Caco-2 (cell line): ENCODE measurements at regions not wholly inside any gene's neighbourhood (a gene's known extent, or its start where the extent isn't known, plus 50 kb on each side); places are given as distances from the start of the nearest gene placed in this dataset.

ENCODE experiments used
- BruUV-seq: library from RNA; stranded (reverse); fragments of 400-500 nt; replicated peaks from 2 replicates; lab custom pipeline; 2021; lab: Mats Ljungman, UMichigan
- CTCF ChIA-PET: fragments of 300-600 bp; sonication (Branson Sonifier 250); formaldehyde crosslinking; loops from one replicate; lab custom pipeline; 2022; ENCODE audit warnings: antibody characterized with exemption; lab: Charles Lee
- POLR2A ChIA-PET: fragments of 300-600 bp; sonication (Branson Sonifier 250); formaldehyde crosslinking; loops from one replicate; lab custom pipeline; 2022; ENCODE audit warnings: antibody characterized with exemption; lab: Charles Lee
- DNase-seq, 2 experiments: peaks; one replicate each; pipeline versions ENCODE4 v3.0.0 to v3.0.0-alpha.2; 2020 to 2022
- H3K27me3 ChIP-seq: replicated peaks from 2 replicates; pipeline ENCODE4 v1.6.0; 2011; ENCODE audit warnings: low read length; ENCODE audit not compliant: control insufficient read depth, insufficient read depth
- H3K36me3 ChIP-seq: 2 replicates; pipeline ENCODE4 v1.5.1; 2011; ENCODE audit warnings: low read length; ENCODE audit not compliant: control insufficient read depth, insufficient read depth
- H3K4me1 ChIP-seq: fragments of 250-450 bp; sonication (Bioruptor Pico); 2 replicates; pipeline ENCODE4 v1.5.1; 2020; ENCODE audit warnings: mild to moderate bottlenecking
- H3K4me3 ChIP-seq: 2 replicates; pipeline ENCODE4 v1.5.1; 2011; ENCODE audit warnings: low read depth, mild to moderate bottlenecking, control low read depth, low read length
- H3K9me3 ChIP-seq: fragments of 250-450 bp; sonication (Bioruptor Pico); 2 replicates; pipeline ENCODE4 v1.5.1; 2020; ENCODE audit warnings: mild to moderate bottlenecking, moderate library complexity
- H3K27ac Mint-ChIP-seq: one replicate; pipeline ENCODE4 v1.8.0; 2022; ENCODE audit warnings: mixed read lengths; ENCODE audit not compliant: unreplicated experiment
- H3K27me3 Mint-ChIP-seq: one replicate; pipeline ENCODE4 v1.8.0; 2022; ENCODE audit warnings: mixed read lengths; ENCODE audit not compliant: insufficient read depth, unreplicated experiment
- H3K36me3 Mint-ChIP-seq: one replicate; pipeline ENCODE4 v1.8.0; 2022; ENCODE audit warnings: mild to moderate bottlenecking, mixed read lengths; ENCODE audit not compliant: insufficient read depth, unreplicated experiment
- H3K4me1 Mint-ChIP-seq: one replicate; pipeline ENCODE4 v1.8.0; 2022; ENCODE audit warnings: low read depth, mixed read lengths; ENCODE audit not compliant: unreplicated experiment
- H3K4me3 Mint-ChIP-seq: one replicate; pipeline ENCODE4 v1.8.0; 2022; ENCODE audit warnings: mild to moderate bottlenecking, moderate library complexity, mixed read lengths; ENCODE audit not compliant: unreplicated experiment
- H3K9me3 Mint-ChIP-seq: one replicate; pipeline ENCODE4 v1.8.0; 2022; ENCODE audit warnings: mixed read lengths; ENCODE audit not compliant: unreplicated experiment
- CTCF ChIP-seq, 2 experiments: fragments of 200-600 bp in 1 of 2; IDR thresholded peaks; 1 replicate in 1 of 2; 2 replicates in 1 of 2; pipeline versions ENCODE4 v1.5.1 to v1.8.0; 2011 to 2022; ENCODE audit warnings: antibody characterized with exemption in 1 of 2, control low read depth in 1 of 2, inconsistent platforms in 1 of 2, low read depth in 1 of 2, low read length in 1 of 2, mild to moderate bottlenecking in 1 of 2, moderate library complexity in 1 of 2; ENCODE audit not compliant: insufficient read depth in 1 of 2, severe bottlenecking in 1 of 2, unreplicated experiment in 1 of 2
- intact Hi-C: fragments of 100-400 bp; cut with micrococcal nuclease; formaldehyde crosslinking; loops from one replicate; pipeline ENCODE4 v1.10.0; 2022; ENCODE audit not compliant: unreplicated experiment

- intact Hi-C loops = no loop called here
- H3K9me3 Mint-ChIP-seq = no peaks in the 10 kb centered on the region
- Histone ChIP-seq H3K36me3 (no peaks in the 10 kb centered on the region), H3K4me1 (peaks cover 12% of the 10 kb centered on the region), H3K9me3 (no peaks in the 10 kb centered on the region), H3K4me3 (no peak overlapping the region), H3K27me3 (no peaks in the 10 kb centered on the region)
- peaks cover 8% of the 10 kb centered on the region for H3K4me1 Mint-ChIP-seq
- CTCF ChIA-PET = no interaction called here
- TF ChIP-seq CTCF (IDR thresholded peaks at IDR 0.05; ENCODE audit: insufficient read depth in 1 of 2, low read depth in 1 of 2, low read length in 1 of 2, severe bottlenecking in 1 of 2, unreplicated experiment in 1 of 2) = no peak
- DNase-seq = no peak
- no peaks in the 10 kb centered on the region for H3K27me3 Mint-ChIP-seq
- H3K4me3 Mint-ChIP-seq = no peak overlapping the region
- BruUV-seq = no TSS peak
- no peaks in the 10 kb centered on the region for H3K36me3 Mint-ChIP-seq
- no peak overlapping the region for H3K27ac Mint-ChIP-seq
- POLR2A ChIA-PET = no interaction called here
These were observed 50.8 kb upstream of the KLHL13 start for GRCh38 chrX:118167361-118167760.

- no peaks in the 10 kb centered on the region for H3K27me3 Mint-ChIP-seq
- H3K36me3 ChIP-seq = no peaks in the 10 kb centered on the region
- POLR2A ChIA-PET = no interaction called here
- no peak overlapping the region for H3K4me3 Mint-ChIP-seq
- H3K27me3 ChIP-seq = no peaks in the 10 kb centered on the region
- CTCF ChIA-PET = no interaction called here
- H3K4me1 Mint-ChIP-seq = peaks cover 17% of the 10 kb centered on the region
- H3K4me3 ChIP-seq = no peak overlapping the region
- no peak overlapping the region for H3K27ac Mint-ChIP-seq
- no peaks in the 10 kb centered on the region for H3K9me3 ChIP-seq
- no peaks in the 10 kb centered on the region for H3K9me3 Mint-ChIP-seq
- no peaks in the 10 kb centered on the region for H3K36me3 Mint-ChIP-seq
- TF ChIP-seq CTCF (IDR thresholded peaks at IDR 0.05; ENCODE audit: insufficient read depth in 1 of 2, low read depth in 1 of 2, low read length in 1 of 2, severe bottlenecking in 1 of 2, unreplicated experiment in 1 of 2) = no peak
- no TSS peak for BruUV-seq
- peak; percentile 4 to 38 for DNase-seq
- H3K4me1 ChIP-seq = peaks cover 12% of the 10 kb centered on the region
- intact Hi-C loops = loop anchor here (2.0 to 5.0 kb wide), 2 partner anchors 15 to 54 kb away; partner anchors contain the start of gene KLHL13
These were observed 54.7 kb upstream of the KLHL13 start for GRCh38 chrX:118171356-118171755.

GRCh38 chrX:118174516-118175098 is 58.0 kb upstream of the KLHL13 start:
- no peak for TF ChIP-seq CTCF (IDR thresholded peaks at IDR 0.05; ENCODE audit: insufficient read depth in 1 of 2, low read depth in 1 of 2, low read length in 1 of 2, severe bottlenecking in 1 of 2, unreplicated experiment in 1 of 2)
- no peak overlapping the region for H3K4me3 Mint-ChIP-seq
- CTCF ChIA-PET = no interaction called here

More at GRCh38 chrX:118174516-118175098, 58.0 kb upstream of the KLHL13 start:
- Mint-ChIP-seq H3K27me3 (no peaks in the 10 kb centered on the region), H3K4me1 (peaks cover 17% of the 10 kb centered on the region), H3K36me3 (no peaks in the 10 kb centered on the region), H3K27ac (no peak overlapping the region), H3K9me3 (no peaks in the 10 kb centered on the region)
- Histone ChIP-seq H3K36me3 (no peaks in the 10 kb centered on the region), H3K4me1 (peaks cover 12% of the 10 kb centered on the region), H3K27me3 (no peaks in the 10 kb centered on the region), H3K9me3 (no peaks in the 10 kb centered on the region), H3K4me3 (no peak overlapping the region)
- no TSS peak for BruUV-seq
- DNase-seq = no peak
- intact Hi-C loops = loop anchor here (5.0 kb wide), 1 partner anchor 57 kb away; the partner anchor contains the start of gene KLHL13
- POLR2A ChIA-PET = no interaction called here
